Suprapubic skin (tissue), 4 donors: ENCODE measurements at regions not wholly inside any gene's neighbourhood (a gene's known extent, or its start where the extent isn't known, plus 50 kb on each side); places are given as distances from the start of the nearest gene placed in this dataset.

ENCODE experiments used
- DNase-seq, 2 donors: peaks; one replicate each; pipeline ENCODE4 v3.0.0-alpha.2; 2019; ENCODE audit warnings: low spot score in 2 of 2
- H3K27ac ChIP-seq: fragments of 200-600 bp; sonication (generic); one replicate; pipeline ENCODE4 v1.5.1; 2019
- H3K27me3 ChIP-seq: fragments of 200-600 bp; sonication (generic); one replicate; pipeline ENCODE4 v1.5.1; 2019
- H3K36me3 ChIP-seq: fragments of 200-600 bp; sonication (generic); one replicate; pipeline ENCODE4 v1.5.1; 2019
- H3K4me1 ChIP-seq: fragments of 200-600 bp; sonication (generic); one replicate; pipeline ENCODE4 v1.5.1; 2019
- H3K4me3 ChIP-seq: fragments of 200-600 bp; sonication (generic); one replicate; pipeline ENCODE4 v1.5.1; 2019; ENCODE audit warnings: mild to moderate bottlenecking
- H3K9me3 ChIP-seq: fragments of 200-600 bp; sonication (generic); one replicate; pipeline ENCODE4 v1.5.1; 2019
- CTCF ChIP-seq, 2 donors: fragments of 200-600 bp in 1 of 2; fragments of 450-650 bp in 1 of 2; sonication (generic) in 1 of 2; IDR thresholded peaks; one replicate each; pipeline ENCODE4 v1.5.1; 2016 to 2019; ENCODE audit warnings: antibody characterized with exemption in 2 of 2, mild to moderate bottlenecking in 1 of 2, moderate library complexity in 1 of 2
- EP300 ChIP-seq: sonication (generic); formaldehyde crosslinking; IDR thresholded peaks from one replicate; pipeline ENCODE4 v1.6.1; 2017; ENCODE audit warnings: antibody characterized with exemption
- POLR2A ChIP-seq, 2 donors: fragments of 450-650 bp; IDR thresholded peaks; one replicate each; pipeline ENCODE4 v1.6.1; 2017; ENCODE audit warnings: antibody characterized with exemption in 2 of 2, mild to moderate bottlenecking in 2 of 2, moderate library complexity in 2 of 2
- POLR2AphosphoS5 ChIP-seq, 3 donors: sonication (generic); formaldehyde crosslinking; IDR thresholded peaks; one replicate each; pipeline ENCODE4 v1.6.1; 2017; ENCODE audit warnings: antibody characterized with exemption in 3 of 3
- WGBS: methylation state at CpG from one replicate; pipeline ENCODE4 v1.1.5; 2018; 5-methylcytosine and 5-hydroxymethylcytosine counted together

- Histone ChIP-seq H3K9me3 (no peaks in the 10 kb centered on the region), H3K27ac (no peak overlapping the region), H3K36me3 (no peaks in the 10 kb centered on the region), H3K4me1 (no peaks in the 10 kb centered on the region), H3K4me3 (no peak overlapping the region), H3K27me3 (no peaks in the 10 kb centered on the region)
- WGBS: 90% methylated on average over 2 of the region's 2 CpGs
- TF ChIP-seq EP300 (no peak), POLR2AphosphoS5 (IDR thresholded peaks at IDR 0.05) (no peak), POLR2A (IDR thresholded peaks at IDR 0.05) (no peak), CTCF (IDR thresholded peaks at IDR 0.05) (no peak)
- no peak for DNase-seq
These were observed 531.6 kb downstream of the CAAP1 start for GRCh38 chr9:26361010-26361409.

GRCh38 chr9:26358836-26359235 is 533.8 kb downstream of the CAAP1 start:
- Histone ChIP-seq H3K4me1 (no peaks in the 10 kb centered on the region), H3K9me3 (no peaks in the 10 kb centered on the region), H3K4me3 (no peak overlapping the region), H3K27ac (no peak overlapping the region), H3K27me3 (no peaks in the 10 kb centered on the region), H3K36me3 (no peaks in the 10 kb centered on the region)
- TF ChIP-seq POLR2AphosphoS5 (IDR thresholded peaks at IDR 0.05): no peak
- TF ChIP-seq POLR2A (IDR thresholded peaks at IDR 0.05): no peak
- no peak for TF ChIP-seq CTCF (IDR thresholded peaks at IDR 0.05)
- no peak for TF ChIP-seq EP300
- no peak for DNase-seq

GRCh38 chr9:26357803-26358344 is 534.7 kb downstream of the CAAP1 start:
- H3K27me3 ChIP-seq: no peaks in the 10 kb centered on the region
- no peaks in the 10 kb centered on the region for H3K4me1 ChIP-seq
- no peak for DNase-seq
- no peak overlapping the region for H3K27ac ChIP-seq
- no peak for TF ChIP-seq POLR2A (IDR thresholded peaks at IDR 0.05)
- no peak for TF ChIP-seq CTCF (IDR thresholded peaks at IDR 0.05)
- no peak for TF ChIP-seq POLR2AphosphoS5 (IDR thresholded peaks at IDR 0.05)
- TF ChIP-seq EP300: no peak
- H3K9me3 ChIP-seq: no peaks in the 10 kb centered on the region
- 31% methylated on average over 3 of the region's 3 CpGs for WGBS
- H3K36me3 ChIP-seq: no peaks in the 10 kb centered on the region
- no peak overlapping the region for H3K4me3 ChIP-seq

- Histone ChIP-seq H3K27ac (no peak overlapping the region), H3K9me3 (no peaks in the 10 kb centered on the region), H3K4me1 (no peaks in the 10 kb centered on the region), H3K4me3 (no peak overlapping the region), H3K36me3 (no peaks in the 10 kb centered on the region), H3K27me3 (no peaks in the 10 kb centered on the region)
- WGBS: 73% methylated on average over 2 of the region's 2 CpGs
- TF ChIP-seq CTCF (IDR thresholded peaks at IDR 0.05) (no peak), POLR2AphosphoS5 (IDR thresholded peaks at IDR 0.05) (no peak)
- no peak for DNase-seq
These were observed 536.1 kb downstream of the CAAP1 start for GRCh38 chr9:26356491-26356890.

- Histone ChIP-seq H3K27me3 (no peaks in the 10 kb centered on the region), H3K9me3 (no peaks in the 10 kb centered on the region), H3K36me3 (no peaks in the 10 kb centered on the region), H3K4me1 (no peaks in the 10 kb centered on the region), H3K4me3 (no peak overlapping the region), H3K27ac (no peak overlapping the region)
- DNase-seq: no peak
- TF ChIP-seq EP300 (no peak), POLR2AphosphoS5 (IDR thresholded peaks at IDR 0.05) (no peak), POLR2A (IDR thresholded peaks at IDR 0.05) (no peak), CTCF (IDR thresholded peaks at IDR 0.05) (no peak)
- 78% methylated on average over 8 of the region's 8 CpGs for WGBS
These were observed 545.6 kb downstream of the CAAP1 start for GRCh38 chr9:26346942-26347477.
